GM03348 (cell line): ENCODE measurements at regions not wholly inside any gene's neighbourhood (a gene's known extent, or its start where the extent isn't known, plus 50 kb on each side); places are given as distances from the start of the nearest gene placed in this dataset.

Experiments
- DNase-seq: peaks from one replicate; pipeline ENCODE4 v3.0.0; 2012; ENCODE audit warnings: low spot score

- no peak for DNase-seq
Observed at GRCh38 chr3:176969066-176969465, 228.2 kb downstream of the TBL1XR1 start.

- no peak for DNase-seq
Observed at GRCh38 chr3:176968631-176969030, 228.7 kb downstream of the TBL1XR1 start.

GRCh38 chr3:176967522-176967921, 229.8 kb downstream of the TBL1XR1 start:
- no peak for DNase-seq

GRCh38 chr3:176964661-176965060, 232.6 kb downstream of the TBL1XR1 start:
- DNase-seq: no peak

GRCh38 chr3:176961916-176962315, 235.4 kb downstream of the TBL1XR1 start:
- DNase-seq: no peak

- no peak for DNase-seq
Observed at GRCh38 chr3:176959867-176960266, 237.4 kb downstream of the TBL1XR1 start.

- DNase-seq: no peak
Observed at GRCh38 chr3:176958560-176958959, 238.7 kb downstream of the TBL1XR1 start.

DNA sequence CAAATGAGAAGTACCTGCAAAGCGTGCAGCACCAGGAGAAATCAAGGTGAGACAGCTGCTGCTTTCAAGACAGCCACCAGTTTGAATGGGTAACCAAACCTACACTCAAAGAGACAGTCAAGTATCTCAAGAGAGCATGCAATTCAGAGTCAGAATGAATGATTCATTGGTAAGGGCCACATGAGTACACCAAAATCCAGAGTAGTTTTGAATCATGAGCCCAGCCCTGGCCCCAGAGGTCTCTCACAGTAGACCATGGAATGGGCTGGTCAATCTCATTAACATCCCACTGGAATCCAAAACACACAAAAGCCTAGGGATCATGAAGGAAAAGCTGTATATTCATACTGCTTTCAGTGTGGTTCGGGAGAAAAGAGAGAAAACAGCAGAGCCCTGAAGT, 242.8 kb downstream of the TBL1XR1 start:
- no peak for DNase-seq

DNA sequence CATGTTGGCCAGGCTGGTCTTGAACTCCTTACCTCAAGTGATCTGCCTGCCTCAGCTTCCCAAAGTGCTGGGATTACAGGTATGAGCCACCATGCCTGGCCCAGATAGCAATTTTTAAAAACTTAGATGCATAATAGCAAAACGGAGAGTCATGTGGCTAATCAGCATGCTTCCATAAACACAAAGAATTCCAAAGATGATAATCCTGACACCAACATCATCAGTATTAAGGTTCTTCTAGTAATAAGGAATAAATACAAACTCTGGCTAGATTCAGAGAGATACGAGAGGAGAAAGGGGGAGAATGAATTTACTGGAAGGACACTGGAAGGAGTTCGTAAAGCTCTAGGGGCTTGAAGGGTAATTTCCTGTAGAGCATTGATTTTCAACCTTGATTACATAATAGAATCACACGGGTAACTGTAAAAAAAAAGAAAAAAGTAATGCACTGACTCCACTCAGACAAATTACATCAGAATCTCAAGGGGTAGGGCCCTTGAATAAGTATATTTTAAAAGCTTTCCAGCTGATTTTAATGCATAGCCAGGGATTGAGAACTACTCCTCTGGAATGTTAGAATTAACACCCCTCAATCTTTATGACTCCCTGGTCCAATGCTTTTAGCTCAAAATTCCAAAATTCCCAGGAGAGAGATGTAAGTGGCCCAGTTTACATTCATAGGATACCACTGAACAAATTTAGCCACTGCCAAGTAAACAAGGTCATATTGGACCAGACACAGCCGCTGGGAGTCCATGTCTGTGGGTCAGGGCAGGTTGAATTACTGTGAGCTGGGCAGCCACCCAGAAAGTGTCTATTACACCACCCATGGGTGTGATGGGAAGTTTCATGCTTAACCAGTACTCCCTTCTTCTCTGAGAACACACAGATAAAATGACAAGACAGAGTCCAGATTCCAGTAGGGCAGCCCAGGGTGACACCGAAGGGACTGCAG, 243.9 kb downstream of the TBL1XR1 start:
- DNase-seq: peak; percentile 71

- peak; percentile 30 for DNase-seq
Observed at GRCh38 chr3:176951586-176952292, 245.5 kb downstream of the TBL1XR1 start.

GRCh38 chr3:176951144-176951543, 246.1 kb downstream of the TBL1XR1 start:
- no peak for DNase-seq

DNA sequence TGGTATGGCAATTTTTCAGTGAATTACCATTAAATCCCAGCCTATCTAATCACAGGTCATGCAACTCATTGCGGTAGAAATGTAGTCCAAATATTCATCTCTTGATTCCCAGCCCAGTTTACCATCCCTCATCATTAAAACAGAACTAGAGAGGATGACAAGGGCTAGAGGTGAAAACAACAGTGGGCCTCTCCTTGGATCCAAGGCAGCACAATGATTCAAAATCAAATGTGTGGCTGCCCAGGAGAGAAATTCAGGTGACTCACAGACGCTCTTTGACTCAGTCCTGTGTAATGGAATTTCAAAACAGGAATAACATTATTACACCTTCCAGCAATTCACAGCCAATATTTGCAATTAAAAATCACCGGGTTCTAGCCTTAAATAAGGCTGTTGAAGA, 246.5 kb downstream of the TBL1XR1 start:
- DNase-seq: peak; percentile 24

DNA sequence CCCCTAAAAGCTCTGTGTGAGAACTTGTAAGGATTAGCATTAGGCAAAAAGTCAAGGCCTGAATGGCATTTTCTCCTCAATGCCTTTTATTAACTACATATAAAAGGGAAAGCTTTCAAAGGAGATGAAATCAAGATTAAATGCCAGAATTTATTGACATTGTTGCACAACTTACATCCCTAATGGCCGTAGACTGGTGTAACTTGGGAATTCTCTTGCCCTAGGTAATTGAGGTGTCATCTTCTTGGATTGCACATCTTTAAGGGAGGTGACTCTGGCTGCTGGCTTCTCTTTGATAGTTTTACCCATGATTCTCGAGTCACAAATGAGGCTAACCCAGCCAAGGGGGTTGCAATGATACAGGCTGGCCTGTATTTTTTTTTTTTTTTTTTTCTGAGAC, 249.1 kb downstream of the TBL1XR1 start:
- DNase-seq: no peak

DNA sequence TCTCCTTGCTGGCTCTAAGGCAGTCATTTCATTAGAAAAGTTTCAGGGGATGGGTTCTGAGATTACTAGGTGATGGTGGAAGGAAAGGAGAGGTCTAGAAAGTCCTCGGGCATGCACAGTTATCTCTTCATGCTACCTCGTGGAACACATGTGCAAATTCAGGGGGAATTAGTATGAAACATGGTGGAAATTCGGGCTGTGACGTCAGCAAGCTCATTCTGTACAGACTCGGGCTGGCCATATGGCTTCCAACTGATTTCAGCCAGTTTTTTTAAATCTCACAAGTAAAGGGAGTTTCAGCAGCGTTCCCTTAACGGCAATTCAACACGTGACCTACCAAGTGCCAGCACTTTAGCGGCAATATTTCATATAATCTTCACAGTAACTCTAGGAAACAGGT, 251.1 kb downstream of the TBL1XR1 start:
- DNase-seq: no peak

DNA sequence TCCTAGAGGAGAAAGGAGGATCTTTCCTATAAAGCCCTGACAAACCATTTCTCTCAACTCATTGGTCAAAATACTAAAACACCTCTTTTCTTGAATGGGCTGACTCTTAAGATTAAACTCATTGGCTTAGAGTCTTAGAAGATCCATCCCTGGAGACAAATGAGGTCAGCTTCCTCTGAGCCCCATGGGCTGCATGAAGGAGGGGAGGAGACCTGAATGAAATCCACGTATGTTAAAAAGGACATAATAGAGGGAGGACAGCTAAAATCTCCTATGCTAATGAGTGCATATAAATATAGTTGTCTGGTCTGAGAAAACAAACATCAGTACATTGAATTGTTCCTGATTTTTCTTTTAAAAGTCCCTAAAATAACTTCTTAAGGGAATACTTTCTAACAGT, 255.0 kb downstream of the TBL1XR1 start:
- DNase-seq: no peak

DNA sequence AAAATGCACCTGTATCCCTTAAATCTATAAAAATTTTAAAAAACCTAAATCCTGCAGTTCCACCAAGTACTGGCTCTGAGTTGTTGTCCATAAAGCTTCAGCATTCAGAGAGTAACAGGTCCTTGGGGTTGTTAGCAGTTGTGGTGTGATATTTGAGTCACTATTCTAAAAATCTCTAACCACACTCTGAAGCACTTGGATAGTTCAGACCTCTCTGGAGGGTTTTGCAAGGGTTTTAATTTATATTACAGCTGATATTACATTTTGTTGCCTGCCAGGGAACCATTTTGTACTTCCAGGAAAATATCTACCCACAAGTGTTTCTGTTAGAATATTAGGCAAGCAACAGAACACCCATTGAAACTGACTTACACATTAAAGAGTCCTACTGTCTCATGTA, 255.6 kb downstream of the TBL1XR1 start:
- DNase-seq: peak; percentile 19

DNA sequence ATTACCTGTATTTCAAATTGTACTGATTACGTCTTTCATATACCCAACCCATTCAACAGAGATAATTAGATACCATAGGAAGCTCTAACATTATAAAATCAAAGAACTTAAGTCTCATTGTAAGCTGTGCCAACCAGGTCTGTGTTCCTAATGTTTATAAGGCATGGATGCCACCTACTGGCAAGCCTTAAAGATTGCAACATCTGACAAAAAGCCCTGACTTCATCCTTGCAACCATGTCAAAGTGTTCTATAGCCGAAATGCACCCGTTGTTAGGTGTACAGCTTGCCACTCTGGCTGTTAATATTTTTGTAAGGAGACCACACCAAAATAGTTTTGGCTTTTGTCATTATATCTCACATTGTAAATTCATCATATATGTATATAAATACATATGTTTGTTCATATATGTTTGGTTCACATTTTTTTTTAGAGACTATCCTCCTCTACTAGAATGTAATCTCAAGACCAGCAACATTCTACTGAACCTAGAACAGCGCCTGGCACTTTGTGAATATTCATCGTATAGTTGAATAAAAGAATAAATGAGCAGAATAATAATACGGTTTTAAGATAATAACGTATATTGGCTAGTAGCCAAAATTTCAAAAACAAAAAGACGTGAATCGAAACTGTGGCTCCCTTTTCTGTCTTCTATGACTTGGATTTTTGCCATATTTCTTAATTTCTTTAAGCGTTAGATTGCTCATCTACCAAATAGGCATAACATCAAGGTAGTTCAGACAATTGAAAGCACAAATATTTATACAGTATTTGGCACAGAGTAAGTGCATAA, 258.1 kb downstream of the TBL1XR1 start:
- DNase-seq: peak; percentile 74

DNA sequence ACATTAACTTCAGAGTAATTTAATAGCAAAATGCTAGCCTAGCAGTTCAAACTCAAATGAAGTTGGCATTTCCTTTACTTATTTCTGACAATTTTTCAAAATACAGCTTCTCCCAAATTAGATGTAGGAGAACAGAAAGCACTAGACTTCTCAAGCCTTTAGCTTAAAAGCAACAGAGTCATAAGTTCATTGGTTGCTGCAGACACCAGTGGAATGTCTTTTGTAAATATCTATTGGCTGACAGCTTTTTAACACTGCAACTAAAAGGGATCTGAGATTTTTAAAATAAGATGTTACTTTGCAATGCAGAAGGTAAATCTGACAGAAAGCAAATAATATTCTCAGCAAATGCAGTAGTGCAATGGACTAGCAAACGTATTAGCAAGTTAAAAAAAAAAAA, 259.3 kb downstream of the TBL1XR1 start:
- no peak for DNase-seq

DNA sequence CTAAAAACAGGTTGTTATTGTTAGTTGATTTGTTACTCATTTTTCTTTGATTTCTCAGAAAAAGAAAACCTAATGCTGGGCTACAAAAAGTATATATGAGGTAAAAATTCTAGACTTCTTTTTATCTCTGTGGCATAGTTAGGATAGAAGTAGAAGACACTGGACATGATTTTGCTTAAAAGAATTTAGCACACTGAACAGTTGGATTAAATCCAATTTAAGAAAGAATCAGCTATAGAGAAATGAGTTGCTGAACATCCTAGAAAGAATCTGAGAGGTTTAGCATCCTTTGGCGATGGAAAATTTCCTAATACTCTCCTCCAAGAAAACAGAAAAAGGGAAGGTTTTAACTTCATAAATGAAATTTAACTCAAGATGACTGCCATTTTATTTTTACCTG, 259.7 kb downstream of the TBL1XR1 start:
- peak; percentile 12 for DNase-seq

- DNase-seq: no peak
Observed at GRCh38 chr3:176935194-176935888, 261.9 kb downstream of the TBL1XR1 start.

GRCh38 chr3:176934698-176935097, 262.6 kb downstream of the TBL1XR1 start:
- DNase-seq: no peak

DNA sequence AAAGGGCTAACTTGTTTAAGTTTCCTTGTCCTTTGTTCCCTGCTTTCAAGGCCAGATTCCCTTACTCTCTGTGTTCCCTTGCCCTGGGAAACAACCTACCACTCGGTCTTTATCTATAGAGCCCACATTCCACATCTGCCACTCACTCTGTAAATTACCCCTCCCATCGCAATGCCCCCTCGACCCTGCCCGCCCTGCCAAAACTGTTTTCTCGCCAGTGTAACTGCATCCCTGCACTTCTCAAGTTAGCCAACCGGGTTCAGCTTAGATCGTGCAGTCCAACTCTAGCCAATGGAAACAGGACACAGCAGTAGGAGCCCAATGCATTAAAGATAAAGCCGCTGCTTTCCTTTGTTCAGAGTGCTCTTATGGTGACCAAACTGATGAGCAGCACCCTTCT, 263.6 kb downstream of the TBL1XR1 start:
- no peak for DNase-seq
